ENCODE measurements at regions not wholly inside any gene's neighbourhood (a gene's known extent, or its start where the extent isn't known, plus 50 kb on each side); places are given as distances from the start of the nearest gene placed in this dataset.

GRCh38 chr13:58032676-58033460 lies 401.3 kb downstream of the PCDH17 start:
- no peak for TF ChIP-seq CTCF (IDR thresholded peaks at IDR 0.05)
- no peak for TF ChIP-seq POLR2A (IDR thresholded peaks at IDR 0.05)
